ENCODE measurements at regions not wholly inside any gene's neighbourhood (a gene's known extent, or its start where the extent isn't known, plus 50 kb on each side); places are given as distances from the start of the nearest gene placed in this dataset.
A peak's percentile ranks its signal among the peaks of the same experiment; 100 is the strongest.

DNA sequence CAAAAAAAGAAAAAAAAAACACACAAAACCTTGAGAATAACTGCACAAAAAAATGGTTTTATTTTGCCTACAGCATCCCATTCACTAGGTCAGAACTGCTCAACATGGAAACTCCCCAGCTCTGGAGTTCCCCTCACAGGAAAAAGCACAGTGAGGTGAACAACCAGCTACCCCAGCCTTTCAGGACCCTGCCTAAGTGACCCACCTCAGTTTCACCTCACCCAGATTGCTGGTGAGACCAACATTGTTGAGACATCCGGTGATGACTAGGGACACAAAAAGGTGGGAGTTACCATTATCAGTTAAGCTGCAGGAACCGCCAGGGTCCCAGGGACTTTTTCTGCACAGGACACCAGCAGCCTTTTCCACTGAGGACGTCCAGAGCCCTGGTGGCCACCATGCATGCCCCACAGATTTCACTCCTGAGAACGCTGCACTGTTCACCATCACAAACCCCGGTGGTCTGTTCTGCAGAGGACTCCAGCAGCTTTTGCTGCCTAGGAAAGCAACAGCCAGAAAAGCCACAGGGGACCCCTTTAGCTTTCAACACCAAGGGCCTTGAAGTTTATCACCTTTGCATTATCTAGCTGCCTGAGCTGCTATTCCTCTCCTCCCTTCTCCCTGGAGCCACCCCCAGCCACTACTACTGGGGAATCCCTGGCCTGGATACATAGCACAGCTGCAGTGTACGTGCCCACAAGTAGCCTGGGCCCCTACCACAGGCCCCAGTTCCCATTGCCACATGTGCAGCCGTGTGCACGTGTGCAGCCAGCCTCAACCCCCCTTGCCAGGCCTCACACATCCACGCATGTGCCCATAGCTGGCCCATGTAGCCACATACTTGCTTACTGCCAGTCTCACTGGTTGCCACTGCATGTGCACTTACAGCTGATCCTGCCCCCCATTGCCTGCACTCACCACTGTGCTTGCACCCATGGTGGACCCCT lies 62.5 kb upstream of the FAR2 start:
- FAIRE-seq (no peak), DNase-seq (ENCODE audit: insufficient read length, low spot score) (no peak)

DNA sequence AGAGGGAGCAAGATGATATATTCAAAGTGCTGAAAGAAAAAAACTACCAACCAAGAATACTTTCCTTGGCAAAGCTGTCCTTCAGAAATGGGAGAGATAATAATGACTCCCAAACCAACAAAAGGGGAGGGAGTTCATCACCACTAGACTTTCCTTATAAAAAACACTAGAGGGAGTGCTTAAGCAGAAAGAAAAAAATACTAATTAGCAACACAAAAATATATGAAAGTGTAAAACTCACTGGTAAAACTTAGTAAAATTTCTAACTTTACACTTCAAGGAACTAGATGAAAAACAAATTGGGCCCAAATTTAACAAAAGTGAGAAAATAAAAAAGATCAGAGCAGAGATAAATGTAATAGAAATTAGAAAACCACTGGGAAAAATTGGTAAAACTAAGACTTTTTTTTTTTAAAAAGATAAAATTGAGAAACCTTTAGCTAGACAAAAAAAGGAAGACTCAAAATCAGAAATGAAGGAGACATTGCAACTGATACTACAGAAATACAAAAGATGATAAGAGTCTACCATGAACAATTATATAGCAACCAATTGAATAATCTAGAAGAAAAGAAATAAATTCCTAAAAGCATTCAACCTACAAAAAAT lies 60.4 kb upstream of the FAR2 start:
- no peak for DNase-seq (ENCODE audit: insufficient read length, low spot score)
- FAIRE-seq, result peak; percentile 28
